Parathyroid adenoma (tissue), 2 donors: ENCODE measurements at regions not wholly inside any gene's neighbourhood (a gene's known extent, or its start where the extent isn't known, plus 50 kb on each side); places are given as distances from the start of the nearest gene placed in this dataset.

Source experiments
- H2AFZ ChIP-seq: fragments of 300-600 bp; sonication (generic); one replicate; pipeline ENCODE4 v1.7.0; 2017; ENCODE audit warnings: antibody characterized with exemption, mild to moderate bottlenecking
- H3K27ac ChIP-seq: fragments of 300-600 bp; sonication (generic); one replicate; pipeline ENCODE4 v1.7.0; 2017
- H3K27me3 ChIP-seq: fragments of 300-600 bp; sonication (generic); one replicate; pipeline ENCODE4 v1.7.0; 2017; ENCODE audit warnings: low read length; ENCODE audit not compliant: control insufficient read depth, insufficient read depth
- H3K36me3 ChIP-seq: fragments of 300-600 bp; sonication (generic); one replicate; pipeline ENCODE4 v1.7.0; 2017; ENCODE audit warnings: low read length; ENCODE audit not compliant: control insufficient read depth, insufficient read depth
- H3K4me1 ChIP-seq: fragments of 300-600 bp; sonication (generic); one replicate; pipeline ENCODE4 v1.7.0; 2017; ENCODE audit warnings: control low read depth
- H3K4me2 ChIP-seq: fragments of 300-600 bp; sonication (generic); one replicate; pipeline ENCODE4 v1.7.0; 2017; ENCODE audit warnings: low read length
- H3K4me3 ChIP-seq: fragments of 300-600 bp; sonication (generic); one replicate; pipeline ENCODE4 v1.7.0; 2017; ENCODE audit warnings: low read depth, low read length
- H3K79me2 ChIP-seq: fragments of 300-600 bp; sonication (generic); one replicate; pipeline ENCODE4 v1.7.0; 2017; ENCODE audit warnings: control low read depth
- H3K9ac ChIP-seq: fragments of 300-600 bp; sonication (generic); one replicate; pipeline ENCODE4 v1.7.0; 2017; ENCODE audit warnings: mild to moderate bottlenecking
- H3K9me3 ChIP-seq: fragments of 300-600 bp; sonication (generic); one replicate; pipeline ENCODE4 v1.7.0; 2017; ENCODE audit warnings: low read length; ENCODE audit not compliant: control insufficient read depth
- TF ChIP-seq, protein P1 (sequence below): fragments of 300-600 bp; sonication (generic); IDR thresholded peaks from one replicate; pipeline ENCODE4 v1.7.0; 2017; ENCODE audit warnings: antibody characterized with exemption, mild to moderate bottlenecking
- donor health status: primary hyperparathyroidism.

GRCh38 chr20:1830240-1830639 lies 65.0 kb upstream of the SIRPA start:
- TF ChIP-seq, protein P1, sequence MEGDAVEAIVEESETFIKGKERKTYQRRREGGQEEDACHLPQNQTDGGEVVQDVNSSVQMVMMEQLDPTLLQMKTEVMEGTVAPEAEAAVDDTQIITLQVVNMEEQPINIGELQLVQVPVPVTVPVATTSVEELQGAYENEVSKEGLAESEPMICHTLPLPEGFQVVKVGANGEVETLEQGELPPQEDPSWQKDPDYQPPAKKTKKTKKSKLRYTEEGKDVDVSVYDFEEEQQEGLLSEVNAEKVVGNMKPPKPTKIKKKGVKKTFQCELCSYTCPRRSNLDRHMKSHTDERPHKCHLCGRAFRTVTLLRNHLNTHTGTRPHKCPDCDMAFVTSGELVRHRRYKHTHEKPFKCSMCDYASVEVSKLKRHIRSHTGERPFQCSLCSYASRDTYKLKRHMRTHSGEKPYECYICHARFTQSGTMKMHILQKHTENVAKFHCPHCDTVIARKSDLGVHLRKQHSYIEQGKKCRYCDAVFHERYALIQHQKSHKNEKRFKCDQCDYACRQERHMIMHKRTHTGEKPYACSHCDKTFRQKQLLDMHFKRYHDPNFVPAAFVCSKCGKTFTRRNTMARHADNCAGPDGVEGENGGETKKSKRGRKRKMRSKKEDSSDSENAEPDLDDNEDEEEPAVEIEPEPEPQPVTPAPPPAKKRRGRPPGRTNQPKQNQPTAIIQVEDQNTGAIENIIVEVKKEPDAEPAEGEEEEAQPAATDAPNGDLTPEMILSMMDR, result no peak
- Histone ChIP-seq H3K27me3 (no peaks in the 10 kb centered on the region), H3K4me1 (no peaks in the 10 kb centered on the region), H3K4me3 (no peak overlapping the region), H3K9me3 (no peaks in the 10 kb centered on the region), H3K4me2 (no peak overlapping the region), H2AFZ (no peak overlapping the region), H3K9ac (no peak overlapping the region), H3K79me2 (no peaks in the 10 kb centered on the region), H3K27ac (no peak overlapping the region), H3K36me3 (no peaks in the 10 kb centered on the region)

DNA sequence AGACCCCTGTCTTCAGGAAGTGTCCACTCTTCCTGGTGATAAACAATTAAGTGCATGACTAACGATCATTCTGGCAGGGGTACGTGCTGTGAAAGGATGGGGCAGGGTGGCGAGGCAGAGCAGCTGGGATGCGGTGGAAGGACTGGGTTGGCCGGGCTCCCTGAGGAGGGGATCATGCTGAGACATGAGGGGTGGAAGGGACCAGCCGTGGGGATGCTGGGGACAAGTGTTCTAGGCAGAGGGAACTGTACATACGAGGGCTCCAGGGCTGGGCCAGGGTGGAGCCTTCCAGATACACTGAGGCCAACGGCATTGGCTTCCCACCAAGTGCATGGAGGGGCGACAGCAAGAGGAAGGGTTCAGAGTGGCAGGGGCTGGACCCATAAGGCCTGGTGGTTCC lies 65.7 kb upstream of the SIRPA start:
- Histone ChIP-seq H3K4me2 (no peak overlapping the region), H2AFZ (no peak overlapping the region), H3K4me3 (no peak overlapping the region), H3K36me3 (no peaks in the 10 kb centered on the region), H3K27me3 (no peaks in the 10 kb centered on the region), H3K27ac (no peak overlapping the region), H3K9ac (no peak overlapping the region), H3K9me3 (no peaks in the 10 kb centered on the region), H3K79me2 (no peaks in the 10 kb centered on the region), H3K4me1 (peaks cover 3% of the 10 kb centered on the region)
- TF ChIP-seq, protein P1, result no peak

DNA sequence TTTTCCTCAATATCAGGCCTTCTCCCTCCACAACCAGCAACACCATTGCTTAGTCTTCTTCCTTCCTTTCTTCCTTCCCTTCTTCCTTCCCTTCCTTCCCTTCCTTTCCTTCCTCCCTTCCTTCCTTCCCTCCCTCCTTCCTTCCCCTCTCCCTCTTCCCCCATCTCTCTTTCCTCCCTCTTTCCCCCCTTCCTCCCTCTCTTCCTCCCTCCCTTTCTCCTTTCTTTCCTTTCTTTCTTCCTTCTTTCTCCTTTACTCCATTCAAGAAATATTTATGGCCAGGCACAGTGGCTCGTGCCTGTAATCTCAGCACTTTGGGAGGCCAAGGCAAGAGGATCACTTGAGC lies 66.4 kb upstream of the SIRPA start:
- TF ChIP-seq, protein P1, result no peak
- Histone ChIP-seq H3K27ac (no peak overlapping the region), H2AFZ (no peak overlapping the region), H3K9ac (no peak overlapping the region), H3K4me1 (peaks cover 3% of the 10 kb centered on the region), H3K9me3 (no peaks in the 10 kb centered on the region), H3K4me2 (no peak overlapping the region), H3K4me3 (no peak overlapping the region), H3K27me3 (no peaks in the 10 kb centered on the region), H3K79me2 (no peaks in the 10 kb centered on the region), H3K36me3 (no peaks in the 10 kb centered on the region)

DNA sequence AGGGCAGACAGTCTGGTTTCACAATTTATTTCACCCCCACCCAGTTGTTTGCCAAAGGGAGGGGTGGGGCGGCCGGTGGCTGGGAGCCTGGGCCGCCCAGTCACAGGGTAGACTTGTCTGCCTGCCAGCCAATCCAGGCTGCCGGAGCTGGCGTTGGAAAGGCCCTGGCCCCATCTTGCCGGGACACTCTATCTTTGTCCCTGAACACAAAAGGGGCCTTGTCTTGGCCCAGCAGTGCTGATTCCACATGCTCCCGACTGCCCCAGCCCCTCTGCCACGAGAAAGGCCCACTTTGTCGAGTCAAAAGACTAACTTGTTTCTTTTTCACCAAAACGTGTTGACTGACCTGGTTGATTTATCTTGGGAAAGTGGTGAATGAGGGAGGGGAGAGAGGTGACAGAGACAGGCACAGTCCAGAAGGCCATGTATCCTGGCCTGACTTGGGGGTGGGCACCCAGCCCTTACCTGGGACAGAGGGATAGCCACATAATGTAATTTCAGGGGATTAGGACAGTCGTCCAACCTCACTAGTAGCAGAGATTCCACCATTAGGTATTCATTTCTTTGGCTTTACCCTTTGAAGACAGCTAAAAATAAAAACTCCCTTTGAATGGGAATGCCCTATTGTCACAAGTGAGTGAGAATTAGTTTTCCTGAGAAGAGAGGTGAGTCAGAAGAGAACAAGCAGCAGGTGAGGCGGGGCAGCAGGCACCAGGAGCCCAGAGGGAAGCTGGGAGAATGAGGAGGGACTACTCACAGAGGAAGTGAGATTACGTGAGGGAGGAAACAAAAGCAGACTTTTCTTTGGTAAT lies 67.0 kb upstream of the SIRPA start:
- H3K4me1 ChIP-seq, result peaks cover 3% of the 10 kb centered on the region
- H3K9me3 ChIP-seq, result no peaks in the 10 kb centered on the region
- no peak overlapping the region for H2AFZ ChIP-seq
- no peak overlapping the region for H3K9ac ChIP-seq
- H3K4me3 ChIP-seq, result no peak overlapping the region
- H3K79me2 ChIP-seq, result no peaks in the 10 kb centered on the region
- TF ChIP-seq, protein P1, result no peak
- H3K36me3 ChIP-seq, result no peaks in the 10 kb centered on the region
- H3K27me3 ChIP-seq, result no peaks in the 10 kb centered on the region
- no peak overlapping the region for H3K27ac ChIP-seq
- no peak overlapping the region for H3K4me2 ChIP-seq

GRCh38 chr20:1827510-1827973 lies 67.7 kb upstream of the SIRPA start:
- Histone ChIP-seq H3K4me2 (no peak overlapping the region), H3K9me3 (no peaks in the 10 kb centered on the region), H3K4me3 (no peak overlapping the region), H3K27me3 (no peaks in the 10 kb centered on the region), H2AFZ (no peak overlapping the region), H3K79me2 (no peaks in the 10 kb centered on the region), H3K9ac (no peak overlapping the region), H3K4me1 (peaks cover 3% of the 10 kb centered on the region), H3K36me3 (no peaks in the 10 kb centered on the region), H3K27ac (no peak overlapping the region)
- TF ChIP-seq, protein P1, result no peak
